H1 (cell line): ENCODE measurements at regions not wholly inside any gene's neighbourhood (a gene's known extent, or its start where the extent isn't known, plus 50 kb on each side); places are given as distances from the start of the nearest gene placed in this dataset.

Source experiments
- CHD2 ChIP-seq: IDR thresholded peaks from 2 replicates; pipeline ENCODE4 v1.6.1; 2012; ENCODE audit warnings: low read length, improper control_type of control experiment
- TEAD4 ChIP-seq: IDR thresholded peaks from 2 replicates; pipeline ENCODE4 v1.6.1; 2012; ENCODE audit warnings: low read depth, low read length, inconsistent platforms, mixed read lengths

DNA sequence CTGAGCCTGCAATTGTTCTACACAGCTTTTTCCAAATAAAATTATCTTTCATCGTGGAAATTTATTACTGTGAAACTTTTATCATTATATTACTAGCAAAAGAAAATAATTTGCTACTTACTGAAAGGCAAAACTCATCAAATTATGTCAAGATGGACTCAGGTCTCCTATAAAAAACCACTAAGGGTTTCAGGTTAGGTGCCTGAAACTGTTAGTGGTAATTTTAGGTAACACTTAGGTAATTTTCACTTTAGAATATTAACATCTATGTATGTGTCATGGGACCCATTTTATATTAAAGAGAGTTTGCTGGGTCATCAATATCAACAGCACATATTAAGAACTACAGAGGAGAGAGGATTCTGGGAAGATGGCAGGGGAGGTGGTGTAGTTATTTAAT, 651.5 kb downstream of the CENPC start:
- no peak for TF ChIP-seq CHD2
- no peak for TF ChIP-seq TEAD4
